ENCODE measurements at regions not wholly inside any gene's neighbourhood (a gene's known extent, or its start where the extent isn't known, plus 50 kb on each side); places are given as distances from the start of the nearest gene placed in this dataset.
"Not testable (repeated sequence)": the region's sequence is repeated elsewhere in the genome, so short reads cannot be mapped to it uniquely, and the experiment has no call there.

- DNase-seq, result no peak
Measured at GRCh38 chr15:81937189-81937588, 108.6 kb downstream of the MEX3B start.

DNA sequence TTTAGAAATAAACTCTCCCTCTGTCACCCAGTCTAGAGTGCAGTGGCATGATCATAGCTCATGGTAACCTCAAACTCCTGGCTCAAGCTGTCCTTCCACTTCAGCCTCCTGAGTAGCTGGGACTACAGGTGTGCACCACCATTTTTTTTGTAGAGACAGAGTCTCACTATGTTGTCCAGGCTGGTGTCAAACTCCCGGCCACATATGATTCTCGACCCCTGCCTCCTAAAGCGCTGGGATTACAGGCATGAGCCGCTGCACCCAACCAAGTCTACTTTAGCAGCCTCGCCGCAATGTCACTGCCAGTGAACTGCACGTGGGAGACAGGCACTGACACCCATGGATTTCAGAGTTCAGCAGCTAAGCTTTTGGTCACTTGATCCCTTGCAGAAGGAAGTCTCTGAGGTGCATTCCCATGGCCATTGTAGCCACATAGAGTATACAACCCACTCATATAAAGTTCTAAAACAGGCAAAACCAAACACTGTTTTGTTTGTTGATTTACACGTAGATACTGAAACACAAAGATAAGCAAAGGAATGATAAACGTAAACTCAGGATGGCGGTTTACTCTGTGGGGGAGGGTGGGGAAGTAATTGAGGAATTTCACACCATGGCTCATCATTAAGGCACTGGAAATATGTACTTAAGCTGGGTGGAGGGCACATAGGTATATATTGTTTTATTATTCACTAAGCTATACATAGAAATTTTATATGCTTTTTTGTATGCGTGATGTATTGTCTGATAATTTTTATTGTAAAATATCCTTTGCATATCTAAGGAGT lies 115.0 kb downstream of the MEX3B start:
- DNase-seq, result no peak

DNA sequence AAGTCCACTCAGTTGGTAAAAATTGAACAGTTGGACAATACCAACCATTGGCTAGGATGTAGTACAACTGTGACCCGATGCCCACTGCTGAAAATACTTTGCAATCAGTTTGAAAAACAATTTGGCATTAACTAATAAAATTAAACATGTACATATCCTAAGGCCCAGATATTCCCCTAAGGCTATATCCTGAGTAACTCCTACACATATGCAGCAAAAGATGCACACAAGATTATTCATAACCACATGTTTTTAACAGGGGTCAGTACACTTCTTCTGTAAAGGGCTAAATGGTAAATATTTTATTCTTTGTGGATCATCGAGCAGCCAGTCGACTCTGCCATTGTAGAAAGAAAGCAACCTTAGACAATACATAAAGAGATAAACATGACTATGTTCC lies 116.3 kb downstream of the MEX3B start:
- DNase-seq, result no peak

DNA sequence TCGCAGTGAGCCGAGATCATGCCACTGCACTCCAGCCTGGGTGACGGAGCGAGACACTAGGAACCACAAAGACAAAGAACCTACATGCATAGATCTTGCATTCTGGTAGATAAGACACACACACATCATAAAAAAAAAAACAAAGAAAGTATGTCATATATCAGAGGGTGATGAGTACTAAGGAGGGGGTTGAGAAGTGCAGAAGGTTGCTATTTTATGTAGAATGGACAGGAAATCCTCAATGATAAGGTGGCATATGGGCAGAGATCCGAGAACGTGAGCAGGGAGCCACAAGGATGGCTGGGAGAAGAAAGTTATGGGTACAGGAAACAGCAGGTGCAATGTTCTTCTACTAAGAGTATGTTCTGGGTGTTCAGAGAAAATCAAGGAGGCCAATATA lies 118.8 kb downstream of the MEX3B start:
- DNase-seq, result no peak

DNA sequence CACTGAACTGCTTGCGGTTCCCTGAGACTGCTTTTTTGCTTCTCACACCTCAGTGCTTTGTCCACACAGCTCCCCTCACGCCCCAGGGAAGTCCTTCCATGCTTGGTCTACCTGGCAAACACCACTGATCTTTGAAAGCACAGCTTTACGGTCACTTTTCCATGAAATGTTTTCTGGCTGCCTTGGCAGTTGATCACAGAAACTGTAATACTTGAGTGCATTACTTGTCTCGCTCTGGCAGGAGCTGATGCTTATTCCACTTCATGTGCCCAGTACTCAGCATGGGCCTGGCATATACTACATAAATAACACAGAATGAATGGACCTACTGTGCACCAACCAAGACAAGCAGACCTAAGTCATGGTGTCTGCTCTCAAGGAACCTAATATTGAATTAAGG lies 121.1 kb downstream of the MEX3B start:
- DNase-seq, result no peak

GRCh38 chr15:81923561-81924350 lies 122.1 kb downstream of the MEX3B start:
- no peak for DNase-seq

DNA sequence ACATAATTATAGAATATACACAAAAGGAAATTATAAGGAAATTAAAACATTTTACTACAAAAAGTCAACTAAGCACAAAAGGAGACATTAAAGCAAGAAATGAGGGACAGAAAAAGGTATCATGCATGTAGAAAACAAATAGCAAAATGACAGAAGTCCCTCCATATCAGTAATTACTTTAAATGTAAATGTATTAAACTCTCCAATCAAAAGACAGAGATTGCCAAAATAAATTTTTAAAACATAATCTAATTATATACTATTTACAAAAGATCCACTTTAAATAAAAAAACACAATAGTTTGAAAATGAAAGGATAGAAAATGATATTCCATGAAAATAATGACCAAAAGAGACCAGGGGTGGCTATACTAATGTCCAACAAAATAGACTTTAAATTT lies 123.7 kb downstream of the MEX3B start:
- no peak for DNase-seq

- DNase-seq, result no peak
Measured at GRCh38 chr15:81921163-81921562, 124.7 kb downstream of the MEX3B start.

GRCh38 chr15:81918767-81919166 lies 127.1 kb downstream of the MEX3B start:
- DNase-seq, result not testable (repeated sequence)

- DNase-seq, result no peak
Measured at GRCh38 chr15:81916451-81916850, 129.4 kb downstream of the MEX3B start.

DNA sequence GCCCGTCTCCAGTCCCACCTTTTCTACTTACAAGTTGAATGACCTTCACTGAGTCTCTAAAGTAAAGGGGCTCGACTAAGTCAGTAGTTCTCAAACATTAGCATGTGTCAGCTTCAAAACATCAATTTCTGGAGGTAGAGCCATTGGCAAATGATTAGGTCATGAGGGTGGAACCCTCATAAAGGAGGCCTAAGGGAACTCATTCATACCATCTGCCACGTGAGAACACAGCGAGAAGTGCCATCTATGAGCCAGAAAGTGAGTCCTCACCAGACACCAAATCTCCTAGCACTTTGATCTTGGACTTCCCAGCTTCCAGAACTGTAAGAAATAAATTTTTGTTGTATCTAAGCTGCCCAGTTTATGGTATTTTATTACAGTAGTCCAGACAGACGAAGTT lies 129.8 kb downstream of the MEX3B start:
- DNase-seq, result no peak

DNA sequence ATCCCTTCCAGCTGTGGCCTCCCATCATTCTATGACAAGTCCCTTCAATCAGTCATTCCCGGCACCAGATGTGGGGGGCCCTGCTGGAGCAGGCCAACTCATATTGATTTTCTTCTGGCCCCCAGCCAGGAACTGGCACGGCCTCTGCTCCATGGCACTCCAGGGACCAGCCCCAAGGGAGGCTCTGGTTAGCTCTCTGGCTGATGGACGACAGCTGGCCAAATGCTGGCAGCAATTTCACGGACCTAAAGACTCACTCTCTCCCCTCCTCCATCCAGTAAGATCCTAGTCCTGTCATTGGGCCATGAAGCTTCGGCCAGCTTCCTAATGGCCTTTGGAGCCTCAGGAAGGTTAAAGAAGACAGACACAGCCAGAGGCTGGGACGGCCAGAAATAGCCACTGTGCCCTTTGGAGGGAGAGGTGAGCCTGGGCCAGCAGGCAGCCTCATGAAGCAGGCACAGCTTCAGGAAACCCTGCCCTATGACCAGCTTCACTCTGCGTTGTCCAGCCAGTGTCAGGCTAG lies 131.0 kb downstream of the MEX3B start:
- DNase-seq, result no peak

DNA sequence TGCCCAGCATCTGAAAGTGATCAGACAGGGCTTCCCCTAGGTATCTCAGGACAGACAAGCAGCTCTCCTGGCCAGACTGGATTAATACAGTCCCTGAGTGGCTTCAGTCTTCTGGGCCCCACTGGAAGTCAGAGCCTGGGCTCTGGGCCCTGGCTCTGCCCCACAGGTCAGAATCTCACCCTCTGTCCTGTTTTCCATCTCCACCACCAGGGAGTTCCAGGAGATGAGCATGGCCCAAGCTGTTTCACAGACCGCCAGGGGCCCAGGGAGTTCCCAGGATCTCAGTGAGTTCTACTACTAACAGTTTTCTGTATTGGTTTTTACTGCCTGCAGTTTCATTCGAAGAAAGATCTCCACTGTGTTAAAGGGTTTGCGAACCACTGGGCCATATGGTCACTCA lies 131.5 kb downstream of the MEX3B start:
- DNase-seq, result no peak

DNA sequence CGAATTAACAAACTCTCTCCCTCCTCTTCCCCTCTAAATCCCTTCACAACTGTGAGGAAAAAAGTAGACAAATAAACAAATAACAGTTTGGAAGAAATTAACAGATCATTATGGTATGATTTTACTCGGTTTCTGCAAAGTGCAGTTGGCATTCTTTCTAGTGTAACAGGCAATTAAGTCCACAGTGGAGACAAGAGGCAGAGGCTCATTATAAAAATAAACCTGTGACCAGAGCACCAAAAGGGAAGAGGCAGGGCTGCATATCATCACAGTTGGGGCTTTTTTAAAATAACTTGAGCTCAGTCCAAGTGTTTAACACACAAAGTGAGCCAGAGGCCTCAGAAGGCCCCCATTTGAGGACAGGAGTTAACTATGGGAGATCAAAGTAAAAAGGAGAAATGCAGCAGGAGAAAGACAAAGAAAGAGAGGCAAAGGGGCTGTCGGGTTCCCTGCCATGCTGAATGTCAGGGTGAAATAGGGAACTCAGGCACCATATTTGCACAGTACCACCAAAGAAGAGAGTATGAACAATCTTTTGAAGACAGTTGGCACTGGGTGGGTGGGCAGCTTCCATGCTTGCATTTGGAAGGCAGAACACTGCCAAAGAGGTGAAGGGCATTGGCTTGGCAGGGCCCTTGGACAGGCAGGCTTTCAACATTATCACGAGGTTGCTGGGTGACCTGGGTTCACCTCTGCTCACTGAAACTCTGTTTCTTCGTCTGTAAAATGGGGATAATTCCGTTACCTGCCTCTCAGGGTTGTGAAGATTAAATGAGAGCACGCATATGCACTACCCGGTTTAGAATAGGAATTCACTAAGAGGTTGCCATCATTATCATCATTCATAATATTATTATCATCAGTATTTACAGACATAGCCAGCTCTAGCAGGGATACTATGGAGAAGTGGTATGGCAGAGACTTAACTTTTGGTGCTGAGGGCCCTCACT lies 134.5 kb downstream of the MEX3B start:
- no peak for DNase-seq

GRCh38 chr15:81910355-81911021 lies 135.3 kb downstream of the MEX3B start:
- DNase-seq, result no peak

GRCh38 chr15:81909011-81909358 lies 136.8 kb downstream of the MEX3B start:
- no peak for DNase-seq

DNA sequence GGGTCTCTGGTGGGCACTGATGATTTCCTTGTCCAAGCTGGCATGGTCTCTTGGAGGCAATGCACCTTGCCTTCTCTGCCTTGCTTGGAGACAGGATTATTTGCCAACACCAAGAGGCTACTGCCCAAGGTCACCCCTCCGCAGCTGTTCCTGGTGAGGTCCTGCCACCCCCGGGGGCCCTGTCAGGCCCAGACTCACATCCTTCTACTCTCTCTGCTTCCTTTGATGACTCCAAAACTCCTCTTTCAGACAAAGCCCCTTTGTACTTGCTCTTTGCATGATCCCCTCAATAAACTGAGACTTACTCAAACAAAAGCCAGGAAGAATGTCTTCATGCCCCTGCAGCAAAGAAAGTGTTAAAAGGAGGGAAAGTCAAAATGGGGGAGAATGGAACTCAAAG lies 137.7 kb downstream of the MEX3B start:
- DNase-seq, result no peak

DNA sequence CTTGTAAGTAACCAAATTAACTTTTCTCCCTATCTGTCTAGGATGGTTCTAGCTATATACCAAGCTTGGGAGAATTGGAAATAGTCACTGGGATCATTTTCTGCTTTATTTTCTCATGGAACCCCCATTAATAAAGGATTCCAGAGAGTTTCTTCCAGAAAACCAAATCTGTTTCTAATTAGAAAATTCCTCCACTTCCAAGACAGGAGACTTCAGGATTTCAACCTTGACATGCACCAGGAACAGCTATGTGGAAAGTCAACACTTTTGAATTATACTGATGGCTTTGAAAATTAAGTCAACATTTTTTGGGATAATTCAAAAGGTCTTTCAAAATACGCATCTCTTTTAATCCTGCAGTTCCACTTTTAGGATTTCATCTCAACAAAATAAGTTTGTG lies 138.3 kb downstream of the MEX3B start:
- no peak for DNase-seq

DNA sequence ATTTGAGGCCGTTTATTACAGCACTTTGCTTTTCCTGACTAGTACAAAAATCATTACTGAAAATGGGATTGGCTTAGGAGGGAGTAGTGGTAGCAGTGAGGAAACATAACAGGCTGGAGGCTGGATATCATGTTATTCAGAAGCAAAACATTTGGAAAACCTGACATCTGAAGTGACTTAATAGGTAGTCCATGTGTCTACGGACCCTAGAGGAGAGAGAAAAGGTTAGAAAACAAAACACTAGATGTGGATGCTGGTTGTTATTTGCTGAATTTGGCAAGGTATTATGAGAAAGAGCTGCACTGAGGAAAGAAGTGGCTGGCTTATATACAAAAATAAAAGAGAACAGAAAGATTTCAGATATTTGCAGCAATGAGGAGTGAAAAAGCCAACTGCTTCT lies 139.9 kb downstream of the MEX3B start:
- DNase-seq, result no peak

DNA sequence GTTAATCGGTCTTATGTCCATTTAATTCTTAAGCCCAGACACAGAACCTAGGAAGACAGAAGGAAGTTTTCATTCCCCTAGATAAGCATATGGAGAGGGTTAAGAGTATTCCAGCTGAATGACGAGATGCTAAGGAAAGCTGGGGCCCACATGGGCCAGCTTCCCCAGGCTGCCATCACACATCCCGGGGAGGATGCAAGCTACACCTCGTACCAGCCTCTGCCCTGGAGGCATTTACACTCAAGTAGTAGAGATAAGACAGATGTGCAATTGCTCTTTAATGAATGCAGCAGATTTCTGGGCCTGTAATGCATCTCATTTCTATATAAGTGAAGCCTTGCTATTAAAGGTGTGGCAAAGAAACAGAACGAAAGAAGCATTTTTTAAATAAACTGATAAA lies 144.5 kb downstream of the MEX3B start:
- no peak for DNase-seq

DNA sequence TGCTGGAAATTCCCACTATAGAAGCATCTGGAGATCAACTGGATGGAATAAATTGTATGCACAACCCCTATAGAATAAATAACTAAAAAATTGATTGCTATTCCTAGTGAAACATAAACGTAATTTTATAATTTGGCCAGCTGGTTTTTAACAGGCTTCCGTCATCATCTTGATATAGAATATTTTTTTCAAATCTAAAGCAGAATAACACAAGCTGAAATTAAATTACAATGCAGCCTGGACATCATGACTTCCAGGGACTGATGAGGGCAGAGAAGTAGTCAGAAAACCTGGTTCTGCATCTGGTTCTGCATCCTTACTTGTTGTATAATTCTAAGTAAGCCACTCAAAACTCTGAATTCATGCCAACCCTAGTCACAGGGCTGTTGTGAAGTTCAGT lies 146.1 kb downstream of the MEX3B start:
- no peak for DNase-seq

- DNase-seq, result no peak
Measured at GRCh38 chr15:81899024-81899423, 146.8 kb downstream of the MEX3B start.

Data from Kasumi-1 (cell line).